HCT116 (cell line): ENCODE measurements at regions not wholly inside any gene's neighbourhood (a gene's known extent, or its start where the extent isn't known, plus 50 kb on each side); places are given as distances from the start of the nearest gene placed in this dataset.
"Not testable (repeated sequence)": the region's sequence is repeated elsewhere in the genome, so short reads cannot be mapped to it uniquely, and the experiment has no call there.

Experiments used
- ATAC-seq: fragments of 200-7000 bp; cut with Tn5 transposase; 2 replicates; pipeline ENCODE4 v1.9.1; 2020; ENCODE audit warnings: mild to moderate bottlenecking, moderate library complexity
- BruUV-seq: library from RNA; stranded (reverse); fragments of 400-500 nt; replicated peaks from 2 replicates; lab custom pipeline; 2021; lab: Mats Ljungman, UMichigan
- CTCF ChIA-PET: fragments of 300-600 bp; sonication (Branson Sonifier 250); formaldehyde crosslinking; loops from one replicate; lab custom pipeline; 2021; ENCODE audit warnings: antibody characterized with exemption; lab: Charles Lee
- POLR2A ChIA-PET: fragments of 300-600, 350-600 bp; sonication (Branson Sonifier 250); formaldehyde crosslinking; loops from one replicate; lab custom pipeline; 2021; ENCODE audit warnings: antibody characterized with exemption; lab: Charles Lee
- RAD21 ChIA-PET, 2 experiments: fragments of 300-600 bp; sonication (Branson Sonifier 250); formaldehyde crosslinking; loops; one replicate each; lab custom pipeline; 2023; ENCODE audit warnings: low total read pairs in 2 of 2; ENCODE audit not compliant: uncharacterized antibody in 2 of 2, unreplicated experiment in 2 of 2, low non-redundant PET in 1 of 2; lab: Charles Lee
- DNase-seq: peaks from one replicate; pipeline ENCODE4 v3.0.0-alpha.2; 2010; ENCODE audit warnings: low read depth, low spot score
- H2AFZ ChIP-seq: fragments of 200-600 bp; shearing (Covaris generic), sonication (generic); 2 replicates; pipeline ENCODE4 v1.6.1; 2017; ENCODE audit warnings: low read depth, mixed run types, mixed read lengths, antibody characterized with exemption, low read length; ENCODE audit not compliant: poor library complexity, severe bottlenecking
- H3K27ac ChIP-seq: 2 replicates; pipeline ENCODE4 v1.5.1; 2012; ENCODE audit warnings: low read depth, low read length
- H3K27me3 ChIP-seq: fragments of 200-600 bp; sonication (generic); 2 replicates; pipeline ENCODE4 v1.6.1; 2016; ENCODE audit warnings: mixed run types, low read length, mixed read lengths; ENCODE audit not compliant: insufficient read depth
- H3K36me3 ChIP-seq, 2 experiments: fragments of 200-500 bp in 1 of 2; fragments of 200-600 bp in 1 of 2; sonication (Bioruptor generic) in 1 of 2; sonication (generic) in 1 of 2; 2 replicates each; pipeline versions ENCODE4 v1.5.1 to v1.6.1; 2014 to 2016; ENCODE audit warnings: low read length in 2 of 2, inconsistent platforms in 1 of 2, mixed read lengths in 1 of 2, mixed run types in 1 of 2; ENCODE audit not compliant: insufficient read depth in 2 of 2, control insufficient read depth in 1 of 2
- H3K4me1 ChIP-seq, 2 experiments: fragments of 200-600 bp in 1 of 2; sonication (generic) in 1 of 2; 2 replicates each; pipeline versions ENCODE4 v1.5.1 to v1.6.1; 2012 to 2017; ENCODE audit warnings: low read length in 2 of 2, inconsistent platforms in 1 of 2, mild to moderate bottlenecking in 1 of 2, mixed read lengths in 1 of 2, mixed run types in 1 of 2, moderate library complexity in 1 of 2; ENCODE audit not compliant: insufficient read depth in 2 of 2, control insufficient read depth in 1 of 2
- H3K4me2 ChIP-seq: fragments of 200-600 bp; sonication (generic); 2 replicates; pipeline ENCODE4 v1.6.1; 2017; ENCODE audit warnings: mixed run types, low read length, mixed read lengths
- H3K4me3 ChIP-seq, 2 experiments: fragments of 200-600 bp in 1 of 2; sonication (generic) in 1 of 2; replicated peaks in 1 of 2; 2 replicates each; pipeline ENCODE4 v1.5.1; 2011 to 2016; ENCODE audit warnings: low read length in 2 of 2, control low read depth in 1 of 2, low read depth in 1 of 2, mild to moderate bottlenecking in 1 of 2, mixed read lengths in 1 of 2, mixed run types in 1 of 2
- H3K79me2 ChIP-seq: fragments of 200-600 bp; sonication (generic); 2 replicates; pipeline ENCODE4 v1.6.1; 2017; ENCODE audit warnings: mild to moderate bottlenecking, mixed run types, low read length, moderate library complexity, mixed read lengths; ENCODE audit not compliant: insufficient read depth
- H3K9ac ChIP-seq: fragments of 200-600 bp; sonication (generic); 2 replicates; pipeline ENCODE4 v1.6.1; 2016; ENCODE audit warnings: low read length, mixed read lengths
- H3K9me2 ChIP-seq: fragments of 200-600 bp; sonication (generic), shearing (Covaris generic); 2 replicates; pipeline ENCODE4 v1.6.1; 2017; ENCODE audit warnings: mixed run types, mild to moderate bottlenecking, moderate library complexity; ENCODE audit not compliant: insufficient read depth
- H3K9me3 ChIP-seq, 2 experiments: fragments of 200-500 bp in 1 of 2; fragments of 200-600 bp in 1 of 2; sonication (Bioruptor generic) in 1 of 2; sonication (generic) in 1 of 2; 2 replicates each; pipeline ENCODE4 v1.6.1; 2014 to 2017; ENCODE audit warnings: low read length in 2 of 2, mixed read lengths in 2 of 2, inconsistent platforms in 1 of 2, low read depth in 1 of 2, mild to moderate bottlenecking in 1 of 2, mixed run types in 1 of 2, moderate library complexity in 1 of 2; ENCODE audit not compliant: control insufficient read depth in 1 of 2, insufficient read depth in 1 of 2
- H4K20me1 ChIP-seq: fragments of 200-600 bp; sonication (generic), shearing (Covaris generic); 2 replicates; pipeline ENCODE4 v1.6.1; 2017; ENCODE audit warnings: mixed run types, mild to moderate bottlenecking, moderate library complexity; ENCODE audit not compliant: insufficient read depth
- ATF3 ChIP-seq: IDR thresholded peaks from 2 replicates; pipeline ENCODE4 v1.6.1; 2012
- CBX3 ChIP-seq: IDR thresholded peaks from 2 replicates; pipeline ENCODE4 v1.6.1; 2012; ENCODE audit warnings: low read depth
- CEBPB ChIP-seq: IDR thresholded peaks from 2 replicates; pipeline ENCODE4 v1.6.1; 2012; ENCODE audit warnings: low read depth
- CTCF ChIP-seq, 3 experiments: fragments of 200-600 bp in 1 of 3; sonication (generic) in 1 of 3; IDR thresholded peaks in 2 of 3; conservative IDR thresholded peaks in 1 of 3; 2 replicates each; pipeline ENCODE4 v1.5.1; 2012 to 2017; ENCODE audit warnings: low read depth in 2 of 3, low read length in 2 of 3, antibody characterized with exemption in 1 of 3, borderline replicate concordance in 1 of 3, control low read depth in 1 of 3, mild to moderate bottlenecking in 1 of 3, mixed read lengths in 1 of 3, mixed run types in 1 of 3, moderate library complexity in 1 of 3; ENCODE audit not compliant: insufficient read depth in 1 of 3
- EZH2phosphoT487 ChIP-seq: fragments of 200-600 bp; IDR thresholded peaks from 2 replicates; pipeline ENCODE4 v1.6.1; 2018; ENCODE audit warnings: antibody characterized with exemption, borderline replicate concordance
- JUND ChIP-seq: IDR thresholded peaks from 2 replicates; pipeline ENCODE4 v1.6.1; 2012
- POLR2A ChIP-seq: IDR thresholded peaks from 2 replicates; pipeline ENCODE4 v1.7.0; 2011; ENCODE audit warnings: borderline replicate concordance; ENCODE audit not compliant: insufficient read depth, insufficient read length; ENCODE audit errors: extremely low read depth
- POLR2AphosphoS5 ChIP-seq: IDR thresholded peaks from 2 replicates; pipeline ENCODE4 v1.6.1; 2011; ENCODE audit warnings: mild to moderate bottlenecking, low read depth, low read length, moderate library complexity
- REST ChIP-seq: IDR thresholded peaks from 2 replicates; pipeline ENCODE4 v1.6.1; 2012; ENCODE audit warnings: low read depth
- SP1 ChIP-seq: IDR thresholded peaks from 2 replicates; pipeline ENCODE4 v1.6.1; 2012; ENCODE audit warnings: low read depth
- SRF ChIP-seq: IDR thresholded peaks from 2 replicates; pipeline ENCODE4 v1.6.1; 2012; ENCODE audit warnings: low read depth
- TCF7L2 ChIP-seq: IDR thresholded peaks from 2 replicates; pipeline ENCODE4 v1.7.0; 2011; ENCODE audit warnings: borderline replicate concordance, inconsistent platforms; ENCODE audit not compliant: insufficient read depth, insufficient read length; ENCODE audit errors: extremely low read depth
- YY1 ChIP-seq: IDR thresholded peaks from 2 replicates; pipeline ENCODE4 v1.6.1; 2011; ENCODE audit warnings: low read length, low read depth, moderate library complexity, mild to moderate bottlenecking; ENCODE audit not compliant: insufficient replicate concordance; ENCODE audit errors: extremely low read depth
- ZFX ChIP-seq: fragments of 450-650 bp; IDR thresholded peaks from 2 replicates; pipeline ENCODE4 v1.6.1; 2017
- intact Hi-C: fragments of 100-400 bp; cut with micrococcal nuclease; formaldehyde crosslinking; loops from 2 replicates; pipeline ENCODE4 v1.10.0; 2022

- BruUV-seq, DNase-seq: not testable (repeated sequence)
These were observed 138.6 kb upstream of the SEMA3C start for GRCh38 chr7:81057469-81057868.

GRCh38 chr7:81053623-81054022, 134.8 kb upstream of the SEMA3C start:
- Histone ChIP-seq H3K36me3 (no peaks in the 10 kb centered on the region), H3K4me2 (no peak overlapping the region), H3K27ac (no peak overlapping the region), H2AFZ (peak overlapping the region; percentile 37), H4K20me1 (no peaks in the 10 kb centered on the region), H3K27me3 (no peaks in the 10 kb centered on the region), H3K79me2 (no peaks in the 10 kb centered on the region), H3K4me3 (no peak overlapping the region), H3K9me2 (no peaks in the 10 kb centered on the region), H3K9ac (no peak overlapping the region), H3K9me3 (no peaks in the 10 kb centered on the region), H3K4me1 (no peaks in the 10 kb centered on the region)
- RAD21 ChIA-PET = no interaction called here
- intact Hi-C loops = no loop called here
- TF ChIP-seq CBX3 (no peak), EZH2phosphoT487 (no peak), SP1 (no peak), JUND (no peak), ZFX (no peak), ATF3 (no peak), CTCF (IDR thresholded peaks at IDR 0.05 in 2 of 3, conservative IDR thresholded peaks at IDR 0.05 in 1 of 3; ENCODE audit: borderline replicate concordance in 1 of 3, insufficient read depth in 1 of 3, low read depth in 2 of 3, low read length in 2 of 3) (no peak), CEBPB (no peak), POLR2AphosphoS5 (no peak), YY1 (no peak), POLR2A (no peak), TCF7L2 (no peak), REST (no peak), SRF (no peak)
- ATAC-seq = no peak
- POLR2A ChIA-PET = no interaction called here
- CTCF ChIA-PET = no interaction called here
- BruUV-seq = no TSS peak
- no peak for DNase-seq

More at GRCh38 chr7:81057469-81057868, 138.6 kb upstream of the SEMA3C start:
- H3K79me2 ChIP-seq, H3K9ac ChIP-seq, POLR2A ChIA-PET, H3K9me3 ChIP-seq, H3K4me1 ChIP-seq, H3K36me3 ChIP-seq, H3K9me2 ChIP-seq, H2AFZ ChIP-seq, RAD21 ChIA-PET, H3K27me3 ChIP-seq, ATAC-seq, intact Hi-C loops, CTCF ChIA-PET, H3K4me3 ChIP-seq, H4K20me1 ChIP-seq, H3K4me2 ChIP-seq, H3K27ac ChIP-seq: not testable (repeated sequence)
